ENCODE measurements at regions not wholly inside any gene's neighbourhood (a gene's known extent, or its start where the extent isn't known, plus 50 kb on each side); places are given as distances from the start of the nearest gene placed in this dataset.

GRCh38 chr4:132619968-132620367, 529.1 kb upstream of the PCDH10 start:
- DNase-seq (ENCODE audit: low read depth), result no peak
- H3K4me3 ChIP-seq (ENCODE audit: low read depth, low read length), result no peak overlapping the region
- TF ChIP-seq CTCF (conservative IDR thresholded peaks at IDR 0.05; ENCODE audit: low read depth, low read length), result no peak

- DNase-seq (ENCODE audit: low read depth), result peak; percentile 70
- H3K4me3 ChIP-seq (ENCODE audit: low read depth, low read length), result no peak overlapping the region
- peak; percentile 82 for TF ChIP-seq CTCF (conservative IDR thresholded peaks at IDR 0.05; ENCODE audit: low read depth, low read length)
Observed at GRCh38 chr4:132642016-132642817, 506.9 kb upstream of the PCDH10 start.

GRCh38 chr4:132646186-132646585, 502.9 kb upstream of the PCDH10 start:
- no peak for TF ChIP-seq CTCF (conservative IDR thresholded peaks at IDR 0.05; ENCODE audit: low read depth, low read length)
- DNase-seq (ENCODE audit: low read depth), result no peak
- no peak overlapping the region for H3K4me3 ChIP-seq (ENCODE audit: low read depth, low read length)

- DNase-seq (ENCODE audit: low read depth), result no peak
- H3K4me3 ChIP-seq (ENCODE audit: low read depth, low read length), result no peak overlapping the region
- TF ChIP-seq CTCF (conservative IDR thresholded peaks at IDR 0.05; ENCODE audit: low read depth, low read length), result no peak
Observed at GRCh38 chr4:132651196-132651595, 497.9 kb upstream of the PCDH10 start.

- no peak for DNase-seq (ENCODE audit: low read depth)
- H3K4me3 ChIP-seq (ENCODE audit: low read depth, low read length), result no peak overlapping the region
- TF ChIP-seq CTCF (conservative IDR thresholded peaks at IDR 0.05; ENCODE audit: low read depth, low read length), result no peak
Observed at GRCh38 chr4:132660181-132660580, 488.9 kb upstream of the PCDH10 start.

GRCh38 chr4:132662456-132662855, 486.6 kb upstream of the PCDH10 start:
- no peak for DNase-seq (ENCODE audit: low read depth)
- no peak for TF ChIP-seq CTCF (conservative IDR thresholded peaks at IDR 0.05; ENCODE audit: low read depth, low read length)
- H3K4me3 ChIP-seq (ENCODE audit: low read depth, low read length), result no peak overlapping the region

GRCh38 chr4:132669786-132670185, 479.3 kb upstream of the PCDH10 start:
- no peak overlapping the region for H3K4me3 ChIP-seq (ENCODE audit: low read depth, low read length)
- TF ChIP-seq CTCF (conservative IDR thresholded peaks at IDR 0.05; ENCODE audit: low read depth, low read length), result no peak
- no peak for DNase-seq (ENCODE audit: low read depth)

All from choroid plexus epithelial cell (primary cell).